Stimulated activated CD8-positive, alpha-beta memory T cell treated with anti-CD3 and anti-CD28 coated beads, Interleukin-4, amount 100 ng/mL, for 48 hours (primary cell): ENCODE measurements at regions not wholly inside any gene's neighbourhood (a gene's known extent, or its start where the extent isn't known, plus 50 kb on each side); places are given as distances from the start of the nearest gene placed in this dataset.
"Not testable (repeated sequence)": the region's sequence is repeated elsewhere in the genome, so short reads cannot be mapped to it uniquely, and the experiment has no call there.

Experiments used
- DNase-seq: peaks from one replicate; pipeline ENCODE4 v3.0.0-alpha.2; 2020

GRCh38 chr2:106249157-106249828, 55.2 kb upstream of the UXS1 start:
- DNase-seq, result not testable (repeated sequence)

GRCh38 chr2:106248548-106249151, 54.5 kb upstream of the UXS1 start:
- DNase-seq, result not testable (repeated sequence)
